GM12878 (cell line): ENCODE measurements at regions not wholly inside any gene's neighbourhood (a gene's known extent, or its start where the extent isn't known, plus 50 kb on each side); places are given as distances from the start of the nearest gene placed in this dataset.

ENCODE experiments used
- ATAC-seq: fragments of 200-7000 bp; cut with Tn5 transposase; 3 replicates; pipeline ENCODE4 v1.9.1; 2020; ENCODE audit warnings: mild to moderate bottlenecking, moderate library complexity
- BruUV-seq: library from RNA; stranded (reverse); fragments of 400-500 nt; replicated peaks from 2 replicates; lab custom pipeline; 2021; lab: Mats Ljungman, UMichigan
- CTCF ChIA-PET: fragments of 300-600 bp; sonication (Branson Sonifier 250); formaldehyde crosslinking; extraction: SDS; loops from one replicate; lab custom pipeline; 2021; ENCODE audit warnings: inconsistent platforms; lab: Yijun Ruan, JAX
- POLR2A ChIA-PET: fragments of 350-600 bp; formaldehyde crosslinking; extraction: SDS; loops from one replicate; lab custom pipeline; 2021; ENCODE audit warnings: inconsistent platforms; lab: Charles Lee
- RAD21 ChIA-PET: fragments of 300-600 bp; sonication (Branson Sonifier 250); formaldehyde crosslinking; loops from one replicate; lab custom pipeline; 2023; ENCODE audit warnings: antibody characterized with exemption; ENCODE audit not compliant: unreplicated experiment; lab: Charles Lee
- SMC1A ChIA-PET: fragments of 300-600 bp; sonication (Branson Sonifier 250); formaldehyde crosslinking; loops from one replicate; lab custom pipeline; 2023; ENCODE audit not compliant: unreplicated experiment, uncharacterized antibody; lab: Charles Lee
- DNase-seq: peaks from one replicate; pipeline ENCODE4 v3.0.0-alpha.2; 2011; ENCODE audit warnings: low read depth, low spot score
- FAIRE-seq: peaks from 3 replicates; lab custom pipeline; 2011; peaks lifted over from hg19 to GRCh38; lab: Jason Lieb, UNC
- H2AFZ ChIP-seq: 2 replicates; pipeline ENCODE4 v1.6.0; 2011; ENCODE audit warnings: low read depth, low read length, control low read depth; ENCODE audit not compliant: control insufficient read depth
- H3K27ac ChIP-seq: 2 replicates; pipeline ENCODE4 v1.5.1; 2011; ENCODE audit warnings: control low read depth; ENCODE audit not compliant: control insufficient read depth, insufficient read depth
- H3K27me3 ChIP-seq, 2 experiments: replicated peaks in 1 of 2; 2 replicates each; pipeline versions ENCODE4 v1.6.0 to v1.6.1; 2011; ENCODE audit warnings: low read length in 1 of 2; ENCODE audit not compliant: control insufficient read depth in 2 of 2, insufficient read depth in 2 of 2
- H3K36me3 ChIP-seq, 2 experiments: 2 replicates each; pipeline ENCODE4 v1.5.1; 2011; ENCODE audit warnings: low read length in 1 of 2; ENCODE audit not compliant: control insufficient read depth in 2 of 2, insufficient read depth in 2 of 2
- H3K4me1 ChIP-seq: 2 replicates; pipeline ENCODE4 v1.6.1; 2011; ENCODE audit warnings: mild to moderate bottlenecking, low read length, moderate library complexity, mixed read lengths; ENCODE audit not compliant: control insufficient read depth, insufficient read depth
- H3K4me2 ChIP-seq: 2 replicates; pipeline ENCODE4 v1.6.0; 2011; ENCODE audit warnings: control low read depth; ENCODE audit not compliant: control insufficient read depth, insufficient read depth
- H3K4me3 ChIP-seq: fragments of 200-600 bp; sonication (generic); 2 replicates; pipeline ENCODE4 v1.5.1; 2016
- H3K79me2 ChIP-seq: 2 replicates; pipeline ENCODE4 v1.6.0; 2011; ENCODE audit warnings: low read length; ENCODE audit not compliant: control insufficient read depth, insufficient read depth
- H3K9ac ChIP-seq: 2 replicates; pipeline ENCODE4 v1.8.0; 2011; ENCODE audit warnings: low read length, control low read depth, mixed read lengths; ENCODE audit not compliant: control insufficient read depth, insufficient read depth
- H3K9me3 ChIP-seq: replicated peaks from 3 replicates; pipeline ENCODE4 v1.5.1; 2011; ENCODE audit warnings: mild to moderate bottlenecking, low read length; ENCODE audit not compliant: control insufficient read depth, insufficient read depth
- H4K20me1 ChIP-seq: 2 replicates; pipeline ENCODE4 v1.6.0; 2011; ENCODE audit not compliant: control insufficient read depth, insufficient read depth
- BCL3 ChIP-seq: IDR thresholded peaks from 2 replicates; pipeline ENCODE4 v1.6.1; 2011; ENCODE audit warnings: borderline replicate concordance, low read depth, mild to moderate bottlenecking, moderate library complexity, low read length; ENCODE audit not compliant: insufficient read depth, poor library complexity, severe bottlenecking
- CEBPZ ChIP-seq: fragments of 150-350 bp; IDR thresholded peaks from 2 replicates; pipeline ENCODE4 v1.6.1; 2016; ENCODE audit warnings: low read depth, low read length
- CREM ChIP-seq: IDR thresholded peaks from 2 replicates; pipeline ENCODE4 v1.6.1; 2014; ENCODE audit warnings: antibody characterized with exemption, low read depth
- GABPA ChIP-seq: IDR thresholded peaks from 2 replicates; pipeline ENCODE4 v1.6.1; 2014; ENCODE audit warnings: antibody characterized with exemption, low read depth, mild to moderate bottlenecking, inconsistent platforms
- JUNB ChIP-seq: IDR thresholded peaks from 2 replicates; pipeline ENCODE4 v1.6.1; 2016; ENCODE audit warnings: antibody characterized with exemption, mild to moderate bottlenecking
- MYC ChIP-seq: IDR thresholded peaks from 2 replicates; pipeline ENCODE4 v1.6.1; 2011; ENCODE audit warnings: mild to moderate bottlenecking, low read length, moderate library complexity, inconsistent platforms; ENCODE audit not compliant: insufficient read depth, insufficient replicate concordance, insufficient read length, severe bottlenecking
- NFYA ChIP-seq: IDR thresholded peaks from 2 replicates; pipeline ENCODE4 v1.6.1; 2011; ENCODE audit warnings: low read depth, mild to moderate bottlenecking, low read length, improper control_type of control experiment, borderline replicate concordance
- NR2C1 ChIP-seq: fragments of 450-650 bp; IDR thresholded peaks from 2 replicates; pipeline ENCODE4 v1.6.1; 2017; ENCODE audit warnings: antibody characterized with exemption, mild to moderate bottlenecking, moderate library complexity
- PKNOX1 ChIP-seq: fragments of 450-650 bp; IDR thresholded peaks from 2 replicates; pipeline ENCODE4 v1.6.1; 2016; ENCODE audit warnings: mild to moderate bottlenecking
- RELA ChIP-seq: fragments of 450-650 bp; IDR thresholded peaks from 2 replicates; pipeline ENCODE4 v1.8.0; 2014; ENCODE audit warnings: borderline replicate concordance; ENCODE audit not compliant: partially characterized antibody
- SREBF2 ChIP-seq: IDR thresholded peaks from 2 replicates; pipeline ENCODE4 v1.6.1; 2012; ENCODE audit warnings: mild to moderate bottlenecking, low read length
- STAT1 ChIP-seq: fragments of 450-650 bp; conservative IDR thresholded peaks from 2 replicates; pipeline ENCODE4 v1.6.1; 2014; ENCODE audit warnings: antibody characterized with exemption, mild to moderate bottlenecking
- USF2 ChIP-seq: IDR thresholded peaks from 2 replicates; pipeline ENCODE4 v1.6.1; 2011; ENCODE audit warnings: low read depth, low read length, improper control_type of control experiment, borderline replicate concordance
- WGBS: methylation state at CpG from one replicate; pipeline ENCODE4 v1.1.6; 2016; ENCODE audit warnings: low lambda C conversion rate; ENCODE audit not compliant: insufficient replicate concordance, insufficient coverage; ENCODE audit errors: missing lambda C conversion rate; 5-methylcytosine and 5-hydroxymethylcytosine counted together
- in situ Hi-C: fragments of 300-500 bp; cut with MboI; formaldehyde crosslinking; loops from 9 replicates; pipeline ENCODE4 v1.14.3; 2018; ENCODE audit warnings: mixed read lengths
- intact Hi-C: fragments of 100-400 bp; cut with micrococcal nuclease; formaldehyde crosslinking; loops from one replicate; pipeline ENCODE4 v1.14.2; 2022; ENCODE audit not compliant: unreplicated experiment

GRCh38 chr14:39765676-39766075 is 333.4 kb upstream of the FBXO33 start:
- H2AFZ ChIP-seq, result no peak overlapping the region
- DNase-seq, result no peak
- peaks cover 7% of the 10 kb centered on the region for H3K4me1 ChIP-seq
- H3K27me3 ChIP-seq, result no peaks in the 10 kb centered on the region
- TF ChIP-seq NFYA (no peak), STAT1 (no peak), USF2 (no peak), SREBF2 (no peak), RELA (no peak), CREM (no peak), GABPA (no peak), BCL3 (no peak), NR2C1 (no peak), JUNB (no peak), MYC (no peak), PKNOX1 (no peak), CEBPZ (no peak)
- CTCF ChIA-PET, result no interaction called here
- H3K4me2 ChIP-seq, result no peak overlapping the region
- no peak for ATAC-seq
- in situ Hi-C loops, result no loop called here
- H3K9me3 ChIP-seq, result peaks cover 2% of the 10 kb centered on the region; the same call in 2 of the 3 replicates
- BruUV-seq, result no TSS peak
- intact Hi-C loops, result loop anchor here (10.0 kb wide), 1 partner anchor 181 kb away; no protein-coding TSS in a partner anchor
- 0% methylated on average over 2 of the region's 2 CpGs for WGBS
- H4K20me1 ChIP-seq, result no peaks in the 10 kb centered on the region
- H3K9ac ChIP-seq, result no peak overlapping the region
- no peak overlapping the region for H3K4me3 ChIP-seq
- SMC1A ChIA-PET, result no interaction called here
- no peak overlapping the region for H3K27ac ChIP-seq
- POLR2A ChIA-PET, result no interaction called here
- RAD21 ChIA-PET, result no interaction called here
- no peaks in the 10 kb centered on the region for H3K36me3 ChIP-seq
- no peaks in the 10 kb centered on the region for H3K79me2 ChIP-seq
- no peak for FAIRE-seq
